ENCODE measurements at regions not wholly inside any gene's neighbourhood (a gene's known extent, or its start where the extent isn't known, plus 50 kb on each side); places are given as distances from the start of the nearest gene placed in this dataset.
A peak's percentile ranks its signal among the peaks of the same experiment; 100 is the strongest.

DNA sequence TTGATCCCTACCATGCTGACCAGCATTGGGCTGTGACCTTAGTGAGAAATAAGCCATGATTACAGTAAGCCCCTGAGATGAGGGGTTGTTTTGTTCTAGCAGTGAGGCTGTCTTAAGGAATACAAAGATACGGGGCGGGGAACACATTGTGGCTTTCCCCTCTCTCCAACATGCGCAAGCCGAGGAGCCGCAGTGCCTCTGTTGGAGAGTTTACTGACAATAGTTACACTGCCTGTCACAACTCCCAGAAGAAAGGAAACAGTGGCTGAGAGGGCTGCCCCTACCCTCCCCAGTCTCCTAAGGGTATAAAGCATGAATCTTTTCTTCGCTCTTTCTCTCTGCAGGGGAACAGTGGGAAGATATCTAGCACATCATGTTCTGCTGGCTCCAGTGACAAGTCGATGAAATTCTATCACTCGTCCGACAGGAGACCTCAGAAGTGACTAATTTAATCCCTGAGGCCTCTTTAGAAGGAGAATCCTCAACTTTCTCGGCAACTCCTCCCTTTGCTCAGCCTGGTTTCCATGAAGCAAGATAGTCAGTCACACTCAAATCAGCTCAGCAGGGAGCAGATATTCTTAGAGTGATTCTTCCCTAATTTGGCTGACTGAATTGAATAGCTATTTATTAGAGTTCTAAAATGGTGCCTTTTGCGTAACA is 409.0 kb upstream of the PROK2 start:
- Histone ChIP-seq H3K9me3 (ENCODE audit: insufficient read depth, low read depth, low read length) (no peaks in the 10 kb centered on the region), H2AFZ (ENCODE audit: low read depth, low read length) (no peak overlapping the region), H3K9ac (ENCODE audit: low read length) (no peak overlapping the region), H3K27ac (ENCODE audit: low read depth, low read length) (no peak overlapping the region), H3K27me3 (ENCODE audit: insufficient read depth, low read length) (no peaks in the 10 kb centered on the region), H3K4me3 (ENCODE audit: insufficient read depth, low read depth, low read length) (no peak overlapping the region), H3K79me2 (ENCODE audit: insufficient read depth, low read length) (no peaks in the 10 kb centered on the region), H4K20me1 (ENCODE audit: insufficient read depth, low read length) (no peaks in the 10 kb centered on the region), H3K36me3 (ENCODE audit: insufficient read depth, low read length) (no peaks in the 10 kb centered on the region), H3K4me1 (ENCODE audit: insufficient read depth, low read length) (no peaks in the 10 kb centered on the region), H3K4me2 (ENCODE audit: low read length) (no peak overlapping the region)
- Mint-ChIP-seq H3K27me3 (ENCODE audit: low read depth, unreplicated experiment) (peaks cover 16% of the 10 kb centered on the region), H3K9me3 (ENCODE audit: unreplicated experiment) (no peaks in the 10 kb centered on the region), H3K4me1 (ENCODE audit: low read depth, unreplicated experiment) (peaks cover 2% of the 10 kb centered on the region), H3K4me3 (ENCODE audit: unreplicated experiment) (no peak overlapping the region), H3K36me3 (ENCODE audit: low read depth, unreplicated experiment) (peaks cover 3% of the 10 kb centered on the region), H3K27ac (ENCODE audit: unreplicated experiment) (peak overlapping the region; percentile 41)
- FAIRE-seq (no peak), DNase-seq (ENCODE audit: low read depth) (no peak)
- TF ChIP-seq, protein P1, sequence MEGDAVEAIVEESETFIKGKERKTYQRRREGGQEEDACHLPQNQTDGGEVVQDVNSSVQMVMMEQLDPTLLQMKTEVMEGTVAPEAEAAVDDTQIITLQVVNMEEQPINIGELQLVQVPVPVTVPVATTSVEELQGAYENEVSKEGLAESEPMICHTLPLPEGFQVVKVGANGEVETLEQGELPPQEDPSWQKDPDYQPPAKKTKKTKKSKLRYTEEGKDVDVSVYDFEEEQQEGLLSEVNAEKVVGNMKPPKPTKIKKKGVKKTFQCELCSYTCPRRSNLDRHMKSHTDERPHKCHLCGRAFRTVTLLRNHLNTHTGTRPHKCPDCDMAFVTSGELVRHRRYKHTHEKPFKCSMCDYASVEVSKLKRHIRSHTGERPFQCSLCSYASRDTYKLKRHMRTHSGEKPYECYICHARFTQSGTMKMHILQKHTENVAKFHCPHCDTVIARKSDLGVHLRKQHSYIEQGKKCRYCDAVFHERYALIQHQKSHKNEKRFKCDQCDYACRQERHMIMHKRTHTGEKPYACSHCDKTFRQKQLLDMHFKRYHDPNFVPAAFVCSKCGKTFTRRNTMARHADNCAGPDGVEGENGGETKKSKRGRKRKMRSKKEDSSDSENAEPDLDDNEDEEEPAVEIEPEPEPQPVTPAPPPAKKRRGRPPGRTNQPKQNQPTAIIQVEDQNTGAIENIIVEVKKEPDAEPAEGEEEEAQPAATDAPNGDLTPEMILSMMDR (IDR thresholded peaks at IDR 0.05; ENCODE audit: insufficient read depth, low read depth, low read length) = no peak
- no peak for TF ChIP-seq EZH2 (IDR thresholded peaks at IDR 0.05; ENCODE audit: insufficient read depth, low read length)

DNA sequence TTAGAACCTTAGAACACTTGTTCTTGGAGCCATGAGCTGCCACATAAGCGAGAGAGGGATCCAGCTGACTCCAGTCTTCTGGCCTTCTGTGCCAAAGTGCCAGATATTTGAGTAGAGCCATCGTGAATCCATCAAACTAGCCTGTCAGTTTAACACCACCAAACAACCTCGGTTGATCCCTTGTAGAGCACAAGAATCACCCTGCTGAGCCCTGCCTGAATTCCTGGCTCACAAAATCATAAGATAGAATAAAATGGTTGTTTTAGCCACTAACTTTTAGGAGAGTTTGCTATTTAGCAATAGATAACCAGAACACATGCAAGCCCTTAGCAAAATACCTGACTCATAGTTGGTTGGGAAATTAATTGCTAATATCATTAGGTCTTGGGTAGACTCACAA is 407.6 kb upstream of the PROK2 start:
- H3K27me3 ChIP-seq (ENCODE audit: insufficient read depth, low read length) = no peaks in the 10 kb centered on the region
- no peak for TF ChIP-seq EZH2 (IDR thresholded peaks at IDR 0.05; ENCODE audit: insufficient read depth, low read length)
- TF ChIP-seq, protein P1 (IDR thresholded peaks at IDR 0.05; ENCODE audit: insufficient read depth, low read depth, low read length) = no peak
- no peaks in the 10 kb centered on the region for H3K4me1 ChIP-seq (ENCODE audit: insufficient read depth, low read length)
- no peak overlapping the region for H3K27ac ChIP-seq (ENCODE audit: low read depth, low read length)
- Mint-ChIP-seq H3K4me3 (ENCODE audit: unreplicated experiment) (no peak overlapping the region), H3K27ac (ENCODE audit: unreplicated experiment) (no peak overlapping the region), H3K27me3 (ENCODE audit: low read depth, unreplicated experiment) (peaks cover 14% of the 10 kb centered on the region), H3K9me3 (ENCODE audit: unreplicated experiment) (no peaks in the 10 kb centered on the region), H3K36me3 (ENCODE audit: low read depth, unreplicated experiment) (peaks cover 3% of the 10 kb centered on the region), H3K4me1 (ENCODE audit: low read depth, unreplicated experiment) (peaks cover 2% of the 10 kb centered on the region)
- no peak overlapping the region for H3K9ac ChIP-seq (ENCODE audit: low read length)
- H3K9me3 ChIP-seq (ENCODE audit: insufficient read depth, low read depth, low read length) = no peaks in the 10 kb centered on the region
- no peaks in the 10 kb centered on the region for H4K20me1 ChIP-seq (ENCODE audit: insufficient read depth, low read length)
- H3K79me2 ChIP-seq (ENCODE audit: insufficient read depth, low read length) = no peaks in the 10 kb centered on the region
- no peak overlapping the region for H3K4me2 ChIP-seq (ENCODE audit: low read length)
- no peaks in the 10 kb centered on the region for H3K36me3 ChIP-seq (ENCODE audit: insufficient read depth, low read length)
- H2AFZ ChIP-seq (ENCODE audit: low read depth, low read length) = no peak overlapping the region
- DNase-seq (ENCODE audit: low read depth) (no peak), FAIRE-seq (no peak)
- no peak overlapping the region for H3K4me3 ChIP-seq (ENCODE audit: insufficient read depth, low read depth, low read length)

DNA sequence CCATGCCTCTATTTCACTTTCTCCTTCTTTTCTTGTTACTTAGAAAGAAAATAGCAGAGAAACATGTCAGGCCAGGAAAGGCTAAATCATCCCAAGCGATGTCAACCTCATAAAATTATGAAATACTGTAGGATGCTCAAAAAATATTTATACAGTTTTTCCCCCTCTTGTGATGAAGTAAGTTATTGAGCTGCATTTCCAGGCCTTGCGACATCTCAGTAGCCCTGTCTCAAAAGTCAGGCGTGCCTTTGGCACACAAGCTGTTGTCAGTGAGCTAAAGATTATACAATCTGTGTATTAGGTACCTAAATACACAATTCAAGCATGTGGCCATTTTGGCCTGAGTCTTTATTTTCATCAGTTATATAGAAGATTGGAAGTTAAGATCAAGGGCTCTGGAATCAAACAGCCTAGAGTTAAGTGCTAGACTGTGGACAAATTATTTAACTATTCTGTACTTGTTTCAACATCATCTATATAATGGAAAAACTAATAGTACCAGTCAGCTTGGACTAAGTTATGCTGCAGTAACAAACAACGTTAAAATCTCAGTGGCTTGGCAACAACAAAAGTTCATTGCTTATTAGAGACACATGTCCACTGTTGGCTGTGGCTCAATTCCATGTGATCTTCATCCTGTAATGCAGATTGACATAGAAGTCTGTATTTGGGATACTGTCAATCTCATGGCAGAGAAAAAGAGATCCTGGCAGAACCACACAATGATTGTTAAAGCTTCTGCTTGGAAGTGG is 406.4 kb upstream of the PROK2 start:
- no peak overlapping the region for H3K4me3 ChIP-seq (ENCODE audit: insufficient read depth, low read depth, low read length)
- Mint-ChIP-seq H3K27me3 (ENCODE audit: low read depth, unreplicated experiment) (peaks cover 13% of the 10 kb centered on the region), H3K4me1 (ENCODE audit: low read depth, unreplicated experiment) (peaks cover 6% of the 10 kb centered on the region), H3K9me3 (ENCODE audit: unreplicated experiment) (peaks cover 2% of the 10 kb centered on the region), H3K4me3 (ENCODE audit: unreplicated experiment) (no peak overlapping the region), H3K27ac (ENCODE audit: unreplicated experiment) (no peak overlapping the region), H3K36me3 (ENCODE audit: low read depth, unreplicated experiment) (peaks cover 3% of the 10 kb centered on the region)
- no peak for DNase-seq (ENCODE audit: low read depth)
- peaks cover 6% of the 10 kb centered on the region for H3K4me1 ChIP-seq (ENCODE audit: insufficient read depth, low read length)
- H3K4me2 ChIP-seq (ENCODE audit: low read length) = no peak overlapping the region
- TF ChIP-seq, protein P1 (IDR thresholded peaks at IDR 0.05; ENCODE audit: insufficient read depth, low read depth, low read length) = no peak
- TF ChIP-seq EZH2 (IDR thresholded peaks at IDR 0.05; ENCODE audit: insufficient read depth, low read length) = no peak
- no peaks in the 10 kb centered on the region for H3K36me3 ChIP-seq (ENCODE audit: insufficient read depth, low read length)
- no peaks in the 10 kb centered on the region for H3K79me2 ChIP-seq (ENCODE audit: insufficient read depth, low read length)
- H4K20me1 ChIP-seq (ENCODE audit: insufficient read depth, low read length) = no peaks in the 10 kb centered on the region
- no peaks in the 10 kb centered on the region for H3K9me3 ChIP-seq (ENCODE audit: insufficient read depth, low read depth, low read length)
- H3K27ac ChIP-seq (ENCODE audit: low read depth, low read length) = no peak overlapping the region
- H3K27me3 ChIP-seq (ENCODE audit: insufficient read depth, low read length) = no peaks in the 10 kb centered on the region
- H3K9ac ChIP-seq (ENCODE audit: low read length) = no peak overlapping the region
- FAIRE-seq = no peak
- H2AFZ ChIP-seq (ENCODE audit: low read depth, low read length) = no peak overlapping the region

Measured in astrocyte (in vitro differentiated cells and primary cell).